ENCODE measurements at regions not wholly inside any gene's neighbourhood (a gene's known extent, or its start where the extent isn't known, plus 50 kb on each side); places are given as distances from the start of the nearest gene placed in this dataset.

DNA sequence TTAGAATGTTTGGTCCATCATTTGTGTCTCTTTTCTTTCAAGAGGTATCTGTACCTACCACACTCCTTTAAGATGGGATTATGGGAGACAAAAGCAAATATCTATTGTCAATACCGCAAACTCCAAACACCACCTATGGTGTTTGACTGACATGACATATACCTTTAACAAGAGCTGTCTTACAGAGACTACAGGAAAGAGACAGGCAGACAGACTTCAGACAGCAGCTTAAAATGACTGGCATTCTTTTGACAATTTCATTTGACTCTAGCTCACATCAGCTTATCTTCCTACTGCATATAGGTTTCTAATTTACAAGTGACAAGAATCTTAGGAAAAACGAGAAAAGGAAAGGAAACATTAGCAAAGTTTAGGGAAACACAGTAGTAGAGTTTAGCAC, 256.0 kb upstream of the TFAP2D start:
- no peak for TF ChIP-seq GATA3 (IDR thresholded peaks at IDR 0.05; ENCODE audit: low read depth, low read length)
- TF ChIP-seq GATA2 (IDR thresholded peaks at IDR 0.05; ENCODE audit: low read depth, low read length), result no peak

All from SH-SY5Y (cell line).